ENCODE measurements at regions not wholly inside any gene's neighbourhood (a gene's known extent, or its start where the extent isn't known, plus 50 kb on each side); places are given as distances from the start of the nearest gene placed in this dataset.
"Not testable (repeated sequence)": the region's sequence is repeated elsewhere in the genome, so short reads cannot be mapped to it uniquely, and the experiment has no call there.

- DNase-seq (ENCODE audit: low read depth in 2 of 2, low spot score in 1 of 2), result no peak
Observed at GRCh38 chr5:174571662-174572397, 152.6 kb upstream of the MSX2 start.

- no peak for DNase-seq (ENCODE audit: low read depth in 2 of 2, low spot score in 1 of 2)
Observed at GRCh38 chr5:174572591-174572990, 151.8 kb upstream of the MSX2 start.

- DNase-seq (ENCODE audit: low read depth in 2 of 2, low spot score in 1 of 2), result no peak
Observed at GRCh38 chr5:174573221-174573994, 151.0 kb upstream of the MSX2 start.

- DNase-seq (ENCODE audit: low read depth in 2 of 2, low spot score in 1 of 2), result no peak
Observed at GRCh38 chr5:174575043-174575442, 149.3 kb upstream of the MSX2 start.

- DNase-seq (ENCODE audit: low read depth in 2 of 2, low spot score in 1 of 2), result no peak
Observed at GRCh38 chr5:174576042-174576441, 148.3 kb upstream of the MSX2 start.

GRCh38 chr5:174581479-174581878 lies 142.9 kb upstream of the MSX2 start:
- DNase-seq (ENCODE audit: low read depth in 2 of 2, low spot score in 1 of 2), result no peak

DNA sequence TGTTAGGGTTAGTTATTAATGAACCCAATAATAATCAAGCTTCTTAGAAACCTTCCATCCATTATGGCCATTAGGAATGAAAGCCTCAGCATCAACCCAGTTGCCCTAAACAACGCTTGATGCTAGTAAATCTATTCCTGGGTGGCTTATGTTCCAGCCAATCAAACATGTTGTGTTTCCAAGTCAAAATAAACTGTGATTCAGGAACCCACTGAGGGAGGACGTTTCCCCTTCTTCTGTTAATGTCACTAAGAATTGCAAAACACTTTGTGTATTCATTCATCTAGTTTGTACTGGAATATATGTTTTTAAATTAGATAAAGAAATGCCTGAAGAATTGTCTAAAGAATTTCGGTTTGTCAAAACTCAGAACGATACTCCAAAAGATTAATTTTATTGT lies 142.5 kb upstream of the MSX2 start:
- DNase-seq (ENCODE audit: low read depth in 2 of 2, low spot score in 1 of 2), result no peak

DNA sequence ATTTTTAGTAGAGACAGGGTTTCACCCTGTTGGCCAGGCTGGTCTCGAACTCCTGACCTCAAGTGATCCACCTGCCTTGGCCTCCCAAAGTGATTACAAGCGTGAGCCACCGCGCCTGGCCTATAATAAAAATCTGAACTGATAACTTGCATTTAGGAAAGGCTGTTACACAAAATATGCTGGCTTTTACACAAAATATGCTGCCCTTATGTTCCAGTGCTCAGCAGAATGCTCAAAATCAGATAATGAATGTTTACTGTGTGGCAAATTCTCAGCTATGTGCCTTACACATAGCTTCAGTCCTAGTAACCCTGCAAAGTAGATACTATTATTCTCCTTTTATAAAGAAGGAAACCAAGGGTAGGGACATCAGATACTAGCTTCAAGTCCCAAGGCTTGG lies 141.3 kb upstream of the MSX2 start:
- DNase-seq (ENCODE audit: low read depth in 2 of 2, low spot score in 1 of 2), result no peak

DNA sequence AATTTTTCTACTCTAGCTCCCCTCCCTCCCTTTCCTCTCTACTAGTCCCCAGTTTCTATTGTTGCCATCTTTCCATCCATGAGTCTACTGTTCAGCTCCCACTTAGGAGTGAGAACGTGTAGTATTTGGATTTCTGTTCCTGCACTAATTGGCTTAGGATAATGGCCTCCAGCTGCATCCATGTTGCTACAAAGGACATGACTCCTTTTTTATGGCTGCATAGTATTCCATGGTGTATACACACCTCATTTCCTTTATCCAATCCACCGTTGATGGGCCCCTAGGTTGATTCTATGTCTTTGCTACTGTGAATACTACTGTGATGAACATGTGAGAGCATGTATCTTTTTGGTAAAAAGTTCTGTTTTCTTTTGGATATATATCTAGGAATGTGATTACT lies 138.9 kb upstream of the MSX2 start:
- DNase-seq (ENCODE audit: low read depth in 2 of 2, low spot score in 1 of 2), result no peak

- not testable (repeated sequence) for DNase-seq (ENCODE audit: low read depth in 2 of 2, low spot score in 1 of 2)
Observed at GRCh38 chr5:174586163-174586562, 138.2 kb upstream of the MSX2 start.

GRCh38 chr5:174589011-174589410 lies 135.4 kb upstream of the MSX2 start:
- no peak for DNase-seq (ENCODE audit: low read depth in 2 of 2, low spot score in 1 of 2)

GRCh38 chr5:174589599-174589998 lies 134.8 kb upstream of the MSX2 start:
- no peak for DNase-seq (ENCODE audit: low read depth in 2 of 2, low spot score in 1 of 2)

GRCh38 chr5:174590820-174591219 lies 133.6 kb upstream of the MSX2 start:
- no peak for DNase-seq (ENCODE audit: low read depth in 2 of 2, low spot score in 1 of 2)

DNA sequence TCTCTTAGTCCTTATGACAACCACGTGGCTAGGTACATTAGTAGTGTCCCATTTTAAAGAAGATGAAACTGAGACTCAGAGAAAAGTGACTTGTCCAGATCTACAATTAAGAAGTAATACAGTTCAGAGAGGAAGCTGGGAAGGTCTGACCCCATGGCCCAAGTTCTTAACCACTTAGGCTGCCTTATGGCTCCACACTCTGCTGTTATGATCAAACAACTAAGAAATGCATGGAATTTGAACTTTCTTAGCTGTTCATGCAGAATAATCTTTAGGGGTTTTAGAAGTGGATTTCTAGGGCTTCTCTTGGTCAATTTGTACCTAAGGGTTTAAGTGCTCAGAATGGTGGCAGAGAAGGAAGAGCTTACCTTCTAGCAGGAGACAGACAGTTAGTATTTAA lies 128.0 kb upstream of the MSX2 start:
- DNase-seq (ENCODE audit: low read depth in 2 of 2, low spot score in 1 of 2), result no peak

DNA sequence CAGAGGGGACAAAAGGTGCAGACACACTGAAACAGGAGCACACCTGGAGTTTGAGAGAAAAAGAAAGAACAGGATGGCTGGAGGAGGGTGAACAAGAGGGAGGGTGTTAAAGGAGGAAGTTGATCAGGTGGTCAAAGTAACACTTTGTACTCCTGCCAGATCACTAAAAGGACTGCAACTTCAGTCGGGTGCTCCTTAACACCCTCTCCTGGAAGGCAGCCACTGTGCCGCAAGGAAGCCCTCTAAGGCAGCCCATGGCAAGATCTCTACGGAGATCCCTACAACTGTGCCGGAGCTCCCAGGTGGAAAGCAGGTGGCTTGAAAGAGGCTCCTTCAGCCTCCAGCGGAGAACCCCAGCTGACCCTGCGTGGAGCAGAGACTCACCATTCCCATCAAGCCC lies 124.4 kb upstream of the MSX2 start:
- no peak for DNase-seq (ENCODE audit: low read depth in 2 of 2, low spot score in 1 of 2)

- no peak for DNase-seq (ENCODE audit: low read depth in 2 of 2, low spot score in 1 of 2)
Observed at GRCh38 chr5:174601946-174602345, 122.4 kb upstream of the MSX2 start.

DNA sequence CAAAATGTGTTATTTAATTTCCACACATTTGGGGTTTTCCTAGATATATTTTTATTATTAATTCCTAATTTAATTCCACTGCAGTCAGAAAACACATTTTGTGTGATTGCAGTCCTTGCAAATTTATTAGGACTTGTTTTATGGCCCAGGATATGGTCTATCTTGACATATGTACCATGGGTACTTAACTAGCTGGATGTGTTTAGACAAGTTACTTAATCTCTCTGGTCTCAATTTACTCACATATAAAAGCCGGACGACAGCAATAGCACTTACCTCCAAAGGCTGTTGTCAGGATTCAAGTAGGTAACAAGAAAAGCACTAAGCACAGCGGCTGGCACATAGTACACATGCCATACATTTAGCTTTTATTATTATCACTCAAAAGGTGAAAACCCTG lies 118.2 kb upstream of the MSX2 start:
- DNase-seq (ENCODE audit: low read depth in 2 of 2, low spot score in 1 of 2), result no peak

DNA sequence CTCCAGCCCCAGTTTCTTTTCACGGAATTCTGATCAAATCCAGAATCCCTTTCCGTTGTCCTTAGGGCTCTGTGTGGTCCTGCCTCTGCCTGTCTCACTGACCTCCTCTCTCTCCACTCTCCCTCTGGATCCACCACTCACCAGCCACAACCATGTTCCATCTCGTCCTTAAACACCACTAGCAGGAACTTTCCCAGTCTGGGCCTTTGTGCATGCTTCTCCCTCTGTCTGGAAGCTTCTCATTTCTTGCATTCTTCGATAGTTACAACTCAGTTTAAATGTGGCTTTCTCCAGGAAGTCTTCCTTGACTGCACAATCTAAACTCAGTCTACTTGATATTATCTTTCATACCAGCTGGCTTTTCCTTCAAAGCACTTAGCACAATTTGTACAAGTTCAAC lies 117.7 kb upstream of the MSX2 start:
- no peak for DNase-seq (ENCODE audit: low read depth in 2 of 2, low spot score in 1 of 2)

- DNase-seq (ENCODE audit: low read depth in 2 of 2, low spot score in 1 of 2), result no peak
Observed at GRCh38 chr5:174607205-174607604, 117.2 kb upstream of the MSX2 start.

GRCh38 chr5:174607916-174608315 lies 116.5 kb upstream of the MSX2 start:
- no peak for DNase-seq (ENCODE audit: low read depth in 2 of 2, low spot score in 1 of 2)

DNA sequence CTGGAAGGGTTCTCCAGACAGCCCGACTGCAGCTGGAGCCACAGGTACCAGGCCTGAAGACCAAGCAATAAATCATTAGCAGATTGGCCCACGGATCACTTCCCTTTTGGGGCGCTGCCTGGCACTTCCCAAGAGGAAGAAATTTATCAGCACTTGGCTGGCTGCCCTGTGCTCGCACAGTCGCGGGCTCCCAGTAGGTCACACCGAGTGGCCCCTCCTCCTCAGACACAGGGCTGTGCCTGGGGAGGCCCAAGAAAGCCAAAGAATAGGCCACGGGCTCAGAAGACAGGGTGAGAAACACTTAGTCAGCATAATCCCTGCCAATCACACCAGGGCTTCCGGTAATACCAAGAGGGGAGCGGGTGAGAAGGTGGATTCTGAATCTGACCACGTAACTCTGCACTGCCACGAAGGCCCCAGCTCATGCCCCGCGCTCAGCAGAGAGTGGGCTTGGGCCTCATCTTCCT lies 115.7 kb upstream of the MSX2 start:
- no peak for DNase-seq (ENCODE audit: low read depth in 2 of 2, low spot score in 1 of 2)

DNA sequence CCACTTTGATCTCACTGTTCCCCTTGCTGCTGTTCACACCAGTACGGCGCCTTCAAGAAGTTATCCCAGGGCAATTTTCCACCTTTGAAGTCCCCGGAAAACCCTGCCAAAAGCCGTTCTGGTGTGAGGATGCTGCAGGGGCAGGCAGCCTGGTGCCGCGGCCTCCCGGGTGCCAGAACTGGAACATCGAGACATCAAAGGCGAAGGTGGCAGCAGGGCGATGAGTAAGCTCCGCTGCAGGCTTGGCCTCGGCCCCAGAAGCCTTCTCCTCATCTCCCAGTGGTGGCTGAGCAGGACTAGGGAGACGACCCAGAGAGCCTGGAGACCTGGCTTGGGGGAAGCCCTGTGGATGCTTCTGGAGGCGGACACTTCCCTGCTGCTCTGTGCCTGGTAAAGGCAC lies 115.3 kb upstream of the MSX2 start:
- DNase-seq (ENCODE audit: low read depth in 2 of 2, low spot score in 1 of 2), result no peak

GRCh38 chr5:174610968-174611367 lies 113.4 kb upstream of the MSX2 start:
- no peak for DNase-seq (ENCODE audit: low read depth in 2 of 2, low spot score in 1 of 2)

All from stimulated activated CD8-positive, alpha-beta memory T cell treated with anti-CD3 and anti-CD28 coated beads, Interleukin-4, amount 100 ng/mL, for 1 hour (primary cell).